K562 (cell line): ENCODE measurements at regions not wholly inside any gene's neighbourhood (a gene's known extent, or its start where the extent isn't known, plus 50 kb on each side); places are given as distances from the start of the nearest gene placed in this dataset.

Experiments used
- DMBX1 ChIP-seq: fragments of 250-450 bp; sonication (Bioruptor Pico); IDR thresholded peaks from 2 replicates; pipeline ENCODE4 v1.8.0; 2022; ENCODE audit warnings: inconsistent platforms, mild to moderate bottlenecking, moderate library complexity, borderline replicate concordance
- E2F3 ChIP-seq: fragments of 250-450 bp; sonication (Bioruptor Pico); IDR thresholded peaks from 2 replicates; pipeline ENCODE4 v1.4.0; 2020; ENCODE audit warnings: mild to moderate bottlenecking
- E2F6 ChIP-seq, 2 experiments: IDR thresholded peaks; 2 replicates each; pipeline ENCODE4 v1.6.1; 2011; ENCODE audit warnings: borderline replicate concordance in 1 of 2, control low read depth in 1 of 2, low read depth in 1 of 2, low read length in 1 of 2, mild to moderate bottlenecking in 1 of 2, mixed read lengths in 1 of 2, moderate library complexity in 1 of 2; ENCODE audit not compliant: insufficient read depth in 1 of 2, insufficient read length in 1 of 2, poor library complexity in 1 of 2, severe bottlenecking in 1 of 2; ENCODE audit errors: extremely low read depth in 1 of 2
- FOXP1 ChIP-seq: sonication (generic); formaldehyde crosslinking; IDR thresholded peaks from 2 replicates; pipeline ENCODE4 v1.8.0; 2022; ENCODE audit warnings: mild to moderate bottlenecking, missing genetic modification reagents
- ILF3 ChIP-seq: fragments of 450-650 bp; IDR thresholded peaks from 2 replicates; pipeline ENCODE4 v1.6.1; 2018; ENCODE audit warnings: antibody characterized with exemption, mild to moderate bottlenecking, moderate library complexity, borderline replicate concordance
- IRF9 ChIP-seq: fragments of 450-650 bp; IDR thresholded peaks from 2 replicates; pipeline ENCODE4 v1.6.1; 2016; ENCODE audit warnings: missing biosample characterization, missing genetic modification characterization
- MGA ChIP-seq: fragments of 450-650 bp; IDR thresholded peaks from 2 replicates; pipeline ENCODE4 v1.6.1; 2016; ENCODE audit warnings: mild to moderate bottlenecking, moderate library complexity
- NRF1 ChIP-seq, 2 experiments: fragments of 450-650 bp; IDR thresholded peaks in 1 of 2; conservative IDR thresholded peaks in 1 of 2; 2 replicates each; pipeline ENCODE4 v1.6.1; 2014; ENCODE audit warnings: mild to moderate bottlenecking in 2 of 2
- ZBED1 ChIP-seq: IDR thresholded peaks from 2 replicates; pipeline ENCODE4 v1.6.1; 2014
- ZNF165 ChIP-seq: fragments of 250-450 bp; sonication (Bioruptor Pico); IDR thresholded peaks from 2 replicates; pipeline ENCODE4 v1.4.0; 2020; ENCODE audit warnings: borderline replicate concordance
- ZNF583 ChIP-seq: fragments of 250-450 bp; sonication (Bioruptor Pico); IDR thresholded peaks from 2 replicates; pipeline ENCODE4 v1.4.0; 2020

GRCh38 chr1:109818988-109819764, 55.5 kb upstream of the EPS8L3 start (continued):
- TF ChIP-seq MGA: 0 out of 2 replicates have a peak, but pooled peaks have one; percentile 47
- peak; percentile 63; the same call in 1 of the 2 replicates for TF ChIP-seq ZNF583 (CRISPR knock-in tag)
- peak in 1 of 2 experiments; percentile 2 for TF ChIP-seq E2F6 (IDR thresholded peaks at IDR 0.05; ENCODE audit: borderline replicate concordance in 1 of 2, extremely low read depth in 1 of 2, insufficient read depth in 1 of 2, insufficient read length in 1 of 2, low read depth in 1 of 2, low read length in 1 of 2, poor library complexity in 1 of 2, severe bottlenecking in 1 of 2)
- peak; percentile 51 for TF ChIP-seq DMBX1 (CRISPR knock-in tag)
- TF ChIP-seq ZBED1: no peak
- TF ChIP-seq NRF1 (conservative IDR thresholded peaks at IDR 0.05 in 1 of 2, IDR thresholded peaks at IDR 0.05 in 1 of 2): no peak
- TF ChIP-seq IRF9: 0 out of 2 replicates have a peak, but pooled peaks have one; percentile 16
- 0 out of 2 replicates have a peak, but pooled peaks have one; percentile 15 for TF ChIP-seq ZNF165 (CRISPR knock-in tag)
- TF ChIP-seq E2F3 (CRISPR knock-in tag): 0 out of 2 replicates have a peak, but pooled peaks have one; percentile 39
- no peak for TF ChIP-seq FOXP1 (CRISPR knock-in tag)
- TF ChIP-seq ILF3: no peak
